GM12878 (cell line): ENCODE measurements at regions not wholly inside any gene's neighbourhood (a gene's known extent, or its start where the extent isn't known, plus 50 kb on each side); places are given as distances from the start of the nearest gene placed in this dataset.

ENCODE experiments used
- ATAC-seq: fragments of 200-7000 bp; cut with Tn5 transposase; 3 replicates; pipeline ENCODE4 v1.9.1; 2020; ENCODE audit warnings: mild to moderate bottlenecking, moderate library complexity
- BruUV-seq: library from RNA; stranded (reverse); fragments of 400-500 nt; replicated peaks from 2 replicates; lab custom pipeline; 2021; lab: Mats Ljungman, UMichigan
- CTCF ChIA-PET: fragments of 300-600 bp; sonication (Branson Sonifier 250); formaldehyde crosslinking; extraction: SDS; loops from one replicate; lab custom pipeline; 2021; ENCODE audit warnings: inconsistent platforms; lab: Yijun Ruan, JAX
- POLR2A ChIA-PET: fragments of 350-600 bp; formaldehyde crosslinking; extraction: SDS; loops from one replicate; lab custom pipeline; 2021; ENCODE audit warnings: inconsistent platforms; lab: Charles Lee
- RAD21 ChIA-PET: fragments of 300-600 bp; sonication (Branson Sonifier 250); formaldehyde crosslinking; loops from one replicate; lab custom pipeline; 2023; ENCODE audit warnings: antibody characterized with exemption; ENCODE audit not compliant: unreplicated experiment; lab: Charles Lee
- SMC1A ChIA-PET: fragments of 300-600 bp; sonication (Branson Sonifier 250); formaldehyde crosslinking; loops from one replicate; lab custom pipeline; 2023; ENCODE audit not compliant: unreplicated experiment, uncharacterized antibody; lab: Charles Lee
- DNase-seq: peaks from one replicate; pipeline ENCODE4 v3.0.0-alpha.2; 2011; ENCODE audit warnings: low read depth, low spot score
- FAIRE-seq: peaks from 3 replicates; lab custom pipeline; 2011; peaks lifted over from hg19 to GRCh38; lab: Jason Lieb, UNC
- H2AFZ ChIP-seq: 2 replicates; pipeline ENCODE4 v1.6.0; 2011; ENCODE audit warnings: low read depth, low read length, control low read depth; ENCODE audit not compliant: control insufficient read depth
- H3K27ac ChIP-seq: 2 replicates; pipeline ENCODE4 v1.5.1; 2011; ENCODE audit warnings: control low read depth; ENCODE audit not compliant: control insufficient read depth, insufficient read depth
- H3K27me3 ChIP-seq, 2 experiments: replicated peaks in 1 of 2; 2 replicates each; pipeline versions ENCODE4 v1.6.0 to v1.6.1; 2011; ENCODE audit warnings: low read length in 1 of 2; ENCODE audit not compliant: control insufficient read depth in 2 of 2, insufficient read depth in 2 of 2
- H3K36me3 ChIP-seq, 2 experiments: 2 replicates each; pipeline ENCODE4 v1.5.1; 2011; ENCODE audit warnings: low read length in 1 of 2; ENCODE audit not compliant: control insufficient read depth in 2 of 2, insufficient read depth in 2 of 2
- H3K4me1 ChIP-seq: 2 replicates; pipeline ENCODE4 v1.6.1; 2011; ENCODE audit warnings: mild to moderate bottlenecking, low read length, moderate library complexity, mixed read lengths; ENCODE audit not compliant: control insufficient read depth, insufficient read depth
- H3K4me2 ChIP-seq: 2 replicates; pipeline ENCODE4 v1.6.0; 2011; ENCODE audit warnings: control low read depth; ENCODE audit not compliant: control insufficient read depth, insufficient read depth
- H3K4me3 ChIP-seq: fragments of 200-600 bp; sonication (generic); 2 replicates; pipeline ENCODE4 v1.5.1; 2016
- H3K79me2 ChIP-seq: 2 replicates; pipeline ENCODE4 v1.6.0; 2011; ENCODE audit warnings: low read length; ENCODE audit not compliant: control insufficient read depth, insufficient read depth
- H3K9ac ChIP-seq: 2 replicates; pipeline ENCODE4 v1.8.0; 2011; ENCODE audit warnings: low read length, control low read depth, mixed read lengths; ENCODE audit not compliant: control insufficient read depth, insufficient read depth
- H3K9me3 ChIP-seq: replicated peaks from 3 replicates; pipeline ENCODE4 v1.5.1; 2011; ENCODE audit warnings: mild to moderate bottlenecking, low read length; ENCODE audit not compliant: control insufficient read depth, insufficient read depth
- H4K20me1 ChIP-seq: 2 replicates; pipeline ENCODE4 v1.6.0; 2011; ENCODE audit not compliant: control insufficient read depth, insufficient read depth
- ATF2 ChIP-seq: IDR thresholded peaks from 2 replicates; pipeline ENCODE4 v1.6.1; 2012; ENCODE audit warnings: low read length, inconsistent platforms
- E4F1 ChIP-seq: fragments of 450-650 bp; IDR thresholded peaks from 2 replicates; pipeline ENCODE4 v1.6.1; 2018; ENCODE audit warnings: borderline replicate concordance, mild to moderate bottlenecking; ENCODE audit not compliant: partially characterized antibody
- JUNB ChIP-seq: IDR thresholded peaks from 2 replicates; pipeline ENCODE4 v1.6.1; 2016; ENCODE audit warnings: antibody characterized with exemption, mild to moderate bottlenecking
- MEF2A ChIP-seq: IDR thresholded peaks from 2 replicates; pipeline ENCODE4 v1.6.1; 2011; ENCODE audit warnings: low read depth, mild to moderate bottlenecking, low read length, moderate library complexity; ENCODE audit not compliant: insufficient read depth
- MXI1 ChIP-seq: fragments of 150-350 bp; IDR thresholded peaks from 2 replicates; pipeline ENCODE4 v1.6.1; 2011; ENCODE audit warnings: low read depth, mild to moderate bottlenecking, inconsistent platforms, low read length, improper control_type of control experiment
- MYB ChIP-seq: fragments of 150-350 bp; IDR thresholded peaks from 2 replicates; pipeline ENCODE4 v1.6.1; 2014; ENCODE audit warnings: mild to moderate bottlenecking, low read depth, low read length, borderline replicate concordance
- NBN ChIP-seq: fragments of 450-650 bp; IDR thresholded peaks from 2 replicates; pipeline ENCODE4 v1.6.1; 2016
- NR2F1 ChIP-seq: fragments of 450-650 bp; conservative IDR thresholded peaks from 2 replicates; pipeline ENCODE4 v1.6.1; 2017; ENCODE audit warnings: mild to moderate bottlenecking
- RELB ChIP-seq: fragments of 450-650 bp; IDR thresholded peaks from 2 replicates; pipeline ENCODE4 v1.6.1; 2017; ENCODE audit warnings: low read depth, mild to moderate bottlenecking, moderate library complexity
- SKIL ChIP-seq: fragments of 450-650 bp; IDR thresholded peaks from 2 replicates; pipeline ENCODE4 v1.6.1; 2017; ENCODE audit warnings: mild to moderate bottlenecking, low read depth, inconsistent platforms; ENCODE audit not compliant: poor library complexity, severe bottlenecking
- SP1 ChIP-seq: IDR thresholded peaks from one replicate; pipeline ENCODE4 v1.6.1; 2011; ENCODE audit warnings: low read depth, low read length
- USF1 ChIP-seq: IDR thresholded peaks from 2 replicates; pipeline ENCODE4 v1.6.1; 2011; ENCODE audit warnings: borderline replicate concordance, low read depth, mild to moderate bottlenecking, moderate library complexity, mixed read lengths, low read length; ENCODE audit not compliant: insufficient read depth; ENCODE audit errors: extremely low read length
- USF2 ChIP-seq: IDR thresholded peaks from 2 replicates; pipeline ENCODE4 v1.6.1; 2011; ENCODE audit warnings: low read depth, low read length, improper control_type of control experiment, borderline replicate concordance
- ZSCAN29 ChIP-seq: fragments of 450-650 bp; IDR thresholded peaks from 2 replicates; pipeline ENCODE4 v1.6.1; 2017; ENCODE audit warnings: mild to moderate bottlenecking, moderate library complexity
- in situ Hi-C: fragments of 300-500 bp; cut with MboI; formaldehyde crosslinking; loops from 9 replicates; pipeline ENCODE4 v1.14.3; 2018; ENCODE audit warnings: mixed read lengths
- intact Hi-C: fragments of 100-400 bp; cut with micrococcal nuclease; formaldehyde crosslinking; loops from one replicate; pipeline ENCODE4 v1.14.2; 2022; ENCODE audit not compliant: unreplicated experiment

GRCh38 chr2:167504695-167505094, 616.4 kb downstream of the XIRP2 start (continued):
- TF ChIP-seq E4F1, result no peak
- TF ChIP-seq SP1, result no peak
- no peak for TF ChIP-seq MXI1
- no peak for TF ChIP-seq USF2
- TF ChIP-seq SKIL, result no peak
- no peak for TF ChIP-seq USF1
- TF ChIP-seq, all 136 proteins: peak for 0

- Histone ChIP-seq H3K79me2 (no peaks in the 10 kb centered on the region), H3K9ac (no peak overlapping the region), H3K27me3 (no peaks in the 10 kb centered on the region), H3K4me3 (no peak overlapping the region), H4K20me1 (no peaks in the 10 kb centered on the region)
- CTCF ChIA-PET, result no interaction called here
- in situ Hi-C loops, result no loop called here
- BruUV-seq, result no TSS peak
- TF ChIP-seq ZSCAN29, result no peak
- TF ChIP-seq NBN, result no peak
- TF ChIP-seq JUNB, result no peak
- no peak for TF ChIP-seq NR2F1
- no peak for TF ChIP-seq ATF2
- TF ChIP-seq MYB, result no peak
- no peak for TF ChIP-seq MEF2A
- no peak for TF ChIP-seq RELB
- TF ChIP-seq, all 136 proteins: peak for 0
- RAD21 ChIA-PET, result no interaction called here
- no peak for FAIRE-seq
- intact Hi-C loops, result no loop called here
- Histone ChIP-seq H3K4me1 (no peaks in the 10 kb centered on the region), H3K27ac (no peak overlapping the region), H2AFZ (no peak overlapping the region), H3K4me2 (no peak overlapping the region), H3K9me3 (no peaks in the 10 kb centered on the region), H3K36me3 (no peaks in the 10 kb centered on the region)
- SMC1A ChIA-PET, result no interaction called here
- POLR2A ChIA-PET, result no interaction called here
- no peak for ATAC-seq
- DNase-seq, result no peak
Measured at GRCh38 chr2:167504061-167504460, 615.8 kb downstream of the XIRP2 start.
